NCI-H345 treated with DMSO at 0.1 percent for 48 hours (cell line): ENCODE measurements at regions not wholly inside any gene's neighbourhood (a gene's known extent, or its start where the extent isn't known, plus 50 kb on each side); places are given as distances from the start of the nearest gene placed in this dataset.

Experiments used
- DNase-seq: peaks from one replicate; lab custom pipeline; 2025; ENCODE audit not compliant: unreplicated experiment; lab: John Stamatoyannopoulos, UW

DNA sequence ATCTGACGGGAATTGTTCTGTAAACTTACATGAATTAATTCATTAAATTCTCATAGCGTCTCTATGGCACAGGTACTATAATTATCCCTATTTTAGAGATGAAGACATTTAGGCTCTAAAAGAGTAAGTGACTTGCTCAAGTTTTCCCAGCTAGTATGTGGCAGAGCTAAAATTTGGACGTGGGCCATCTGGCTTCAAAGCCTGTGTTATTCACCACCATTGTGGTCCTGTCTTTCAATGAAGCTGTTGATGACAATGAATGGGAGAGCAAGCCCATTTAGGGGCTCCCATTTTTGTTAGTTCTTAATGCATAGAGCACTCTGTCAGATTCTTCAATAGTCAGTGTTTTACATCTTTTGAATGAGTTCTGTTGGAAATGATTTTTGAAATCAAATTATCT is 236.0 kb upstream of the CD180 start:
- no peak for DNase-seq

DNA sequence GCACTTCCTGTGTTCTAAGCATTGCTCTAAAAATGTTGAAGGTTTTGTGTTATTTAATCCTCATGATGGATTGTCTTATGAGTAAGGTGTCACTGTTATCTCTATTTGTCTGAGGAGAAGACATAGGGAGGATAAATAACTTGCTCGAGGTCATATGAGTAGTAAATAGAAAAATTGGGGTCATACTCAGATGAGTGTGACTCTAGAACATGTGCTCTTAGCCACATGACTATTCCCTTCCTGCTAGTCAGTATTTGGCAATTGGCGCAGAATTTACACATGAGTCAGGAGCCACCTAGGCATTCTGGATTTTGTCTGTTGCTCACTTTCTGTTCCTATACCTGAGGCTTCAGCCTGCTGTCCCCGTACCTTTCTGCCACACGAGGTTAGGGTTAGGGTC is 234.6 kb upstream of the CD180 start:
- no peak for DNase-seq

DNA sequence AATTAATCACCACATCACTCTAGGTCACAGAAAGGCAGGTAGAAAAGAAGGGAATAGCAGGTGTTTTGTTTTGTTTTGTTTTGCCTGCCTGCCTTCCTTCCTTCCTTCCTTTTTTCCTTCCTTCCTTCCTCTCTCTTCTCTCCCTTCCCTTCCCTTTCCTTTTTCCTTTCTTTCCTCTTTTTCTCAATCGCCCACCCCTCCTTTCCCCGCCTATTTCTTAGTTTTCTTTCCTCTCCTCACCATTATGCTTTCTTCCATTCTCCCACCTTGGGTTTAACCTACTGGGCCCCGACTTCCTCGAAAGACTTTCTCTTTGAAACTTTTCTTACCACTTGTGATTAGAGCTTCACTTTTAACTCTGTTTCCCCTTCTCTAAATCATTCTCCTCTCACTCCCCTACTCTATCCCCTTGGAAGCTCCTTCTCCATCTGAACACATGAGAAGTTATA is 231.3 kb upstream of the CD180 start:
- DNase-seq: no peak

DNA sequence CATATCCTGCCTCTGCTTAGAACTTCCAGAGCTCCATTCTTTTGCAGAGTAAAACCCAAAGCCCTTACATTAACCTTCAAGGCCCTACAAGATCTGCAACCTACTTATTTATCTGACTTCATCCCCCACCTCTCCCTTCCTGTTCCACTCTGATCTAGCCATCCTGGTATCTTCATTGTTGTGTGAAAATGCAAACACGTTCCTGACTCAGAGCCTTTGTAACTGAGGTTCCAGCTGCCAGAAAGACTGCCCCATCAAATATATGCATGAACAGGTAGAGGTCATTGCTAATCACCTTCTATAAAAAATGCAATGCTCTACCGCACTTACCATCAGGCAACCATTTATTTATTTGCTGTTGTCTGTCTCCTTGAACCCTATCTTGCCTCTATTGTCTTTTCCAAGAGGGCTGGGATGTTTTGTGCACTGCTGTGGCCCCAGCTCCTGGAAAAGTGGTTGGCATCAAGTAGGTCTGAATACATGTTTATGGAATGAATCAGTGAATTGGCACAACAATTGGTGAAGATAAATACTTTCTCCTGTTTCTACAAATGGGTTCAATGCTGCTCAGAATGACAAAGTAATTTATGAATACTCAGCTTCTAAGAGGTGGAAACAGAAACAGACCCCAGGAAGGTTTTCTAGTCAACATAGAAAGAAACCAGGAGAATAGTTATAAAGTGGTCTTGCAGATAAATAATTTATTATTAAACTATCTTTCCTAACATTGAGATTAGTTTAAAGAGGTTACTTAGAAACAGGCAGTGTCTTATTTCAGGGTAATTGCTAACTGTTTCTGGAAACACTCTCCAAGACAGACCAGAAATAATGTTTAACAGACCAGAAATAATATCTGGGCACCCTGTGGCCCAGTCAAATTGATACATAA is 230.6 kb upstream of the CD180 start:
- DNase-seq: no peak

DNA sequence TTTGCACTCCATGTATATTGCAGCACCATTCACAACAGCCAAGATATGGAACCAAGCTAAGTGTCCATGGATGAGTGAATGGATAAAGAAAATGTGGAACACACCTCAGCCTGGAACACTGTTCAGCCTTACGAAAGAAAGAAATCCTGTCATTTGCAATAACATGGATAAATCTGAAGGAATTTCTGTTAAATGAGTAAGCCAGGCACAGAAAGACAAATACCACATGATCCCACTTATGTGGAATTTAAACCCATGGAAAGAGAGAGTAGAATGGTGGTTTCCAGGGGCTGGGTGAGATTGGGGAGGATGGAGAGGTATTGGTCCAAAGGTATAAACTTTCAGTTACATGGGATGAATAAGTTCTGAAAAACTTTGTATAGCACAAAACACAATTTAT is 228.9 kb upstream of the CD180 start:
- no peak for DNase-seq

DNA sequence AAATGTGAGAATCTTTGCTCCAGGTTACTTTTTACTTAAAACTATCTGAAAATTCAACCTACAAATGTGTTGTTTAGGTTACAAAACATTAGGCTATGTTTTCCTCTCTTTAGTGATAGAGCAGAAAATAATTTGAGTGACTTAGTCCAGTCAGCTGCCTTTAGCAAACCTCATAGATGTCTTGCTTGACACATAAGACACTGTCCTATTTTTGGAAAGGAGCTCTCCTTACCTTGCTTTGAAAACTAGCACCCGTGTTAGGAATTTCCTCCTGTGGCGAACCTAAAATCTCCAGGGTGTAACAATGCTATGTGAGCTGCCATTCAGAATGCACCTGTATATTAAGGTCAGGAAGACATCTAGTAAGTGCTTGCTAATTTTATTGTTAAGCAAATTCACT is 221.2 kb upstream of the CD180 start:
- DNase-seq: no peak

DNA sequence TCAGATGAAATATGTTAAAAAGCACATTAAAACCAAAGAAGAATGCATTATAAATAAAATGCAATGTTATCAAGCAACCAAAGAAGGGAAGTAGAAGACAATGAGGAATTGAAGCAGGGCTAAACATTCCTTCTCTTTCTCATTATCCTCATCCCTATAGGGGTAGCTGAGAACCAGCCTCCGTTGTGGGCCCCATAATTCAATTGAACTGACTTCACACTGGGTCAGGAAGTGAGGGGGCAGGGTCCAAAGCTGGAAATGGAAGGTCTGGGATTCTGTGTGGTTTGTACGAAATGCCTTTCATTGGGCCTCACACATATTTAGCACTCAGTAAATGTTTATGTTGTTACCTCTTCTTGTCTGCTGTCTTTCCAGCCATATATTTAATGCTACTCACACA is 220.4 kb upstream of the CD180 start:
- no peak for DNase-seq

DNA sequence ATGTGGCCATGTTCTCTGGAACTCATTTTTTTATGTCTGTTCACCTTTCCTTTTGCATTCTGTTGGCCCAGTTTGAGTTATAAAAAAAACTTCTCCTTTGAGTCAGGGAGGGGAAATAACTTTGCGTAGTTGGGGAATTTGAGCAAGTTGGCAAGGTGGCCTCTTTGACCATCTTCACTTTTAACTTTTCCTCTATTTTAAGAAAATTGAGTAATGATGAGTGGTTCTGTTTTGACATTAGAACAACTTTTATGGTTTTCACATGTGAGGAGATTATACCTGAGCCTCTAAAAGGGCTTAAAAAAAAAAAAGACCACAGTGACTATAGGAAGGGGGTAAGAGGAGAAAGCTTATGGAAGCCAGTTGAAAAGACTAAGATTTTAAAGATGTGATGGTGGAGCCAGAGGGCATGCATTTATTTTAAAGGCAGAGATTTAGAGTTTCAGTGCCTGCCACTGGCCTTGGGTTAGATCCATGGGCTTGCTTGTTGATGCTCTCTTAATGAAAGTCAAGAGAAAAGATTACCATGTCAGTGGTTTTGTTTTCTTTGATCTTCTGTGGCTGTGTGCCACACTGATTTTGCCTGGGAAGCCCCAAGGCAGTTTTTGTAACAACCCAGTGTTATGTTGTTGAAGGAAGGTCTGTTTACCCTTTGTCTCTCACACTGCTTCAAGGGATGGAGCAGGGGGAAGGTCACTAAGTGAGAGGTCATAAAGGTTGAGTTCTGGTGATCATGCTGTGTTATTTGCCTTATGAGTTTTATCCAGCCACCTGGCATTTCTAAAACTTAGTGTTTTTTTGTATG is 219.7 kb upstream of the CD180 start:
- DNase-seq: no peak

DNA sequence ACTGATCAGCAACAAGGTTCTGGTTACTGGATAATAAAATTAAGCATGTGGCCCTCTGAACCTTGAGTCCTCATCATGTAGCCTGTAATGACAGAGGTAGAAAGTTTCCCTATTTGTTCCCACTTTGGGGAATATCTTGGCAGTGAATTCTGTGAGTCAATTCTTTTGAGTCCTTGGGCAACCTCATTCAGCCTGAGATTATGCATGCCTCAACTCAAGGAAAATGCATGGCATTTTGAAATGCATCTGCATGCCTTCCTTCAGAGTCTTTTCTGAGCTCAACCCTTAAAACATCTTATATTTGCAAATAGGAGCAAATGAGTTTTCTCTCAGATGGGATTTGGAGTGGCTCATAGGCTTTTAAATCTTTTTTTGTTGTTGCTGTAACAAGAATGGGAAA is 218.1 kb upstream of the CD180 start:
- no peak for DNase-seq

DNA sequence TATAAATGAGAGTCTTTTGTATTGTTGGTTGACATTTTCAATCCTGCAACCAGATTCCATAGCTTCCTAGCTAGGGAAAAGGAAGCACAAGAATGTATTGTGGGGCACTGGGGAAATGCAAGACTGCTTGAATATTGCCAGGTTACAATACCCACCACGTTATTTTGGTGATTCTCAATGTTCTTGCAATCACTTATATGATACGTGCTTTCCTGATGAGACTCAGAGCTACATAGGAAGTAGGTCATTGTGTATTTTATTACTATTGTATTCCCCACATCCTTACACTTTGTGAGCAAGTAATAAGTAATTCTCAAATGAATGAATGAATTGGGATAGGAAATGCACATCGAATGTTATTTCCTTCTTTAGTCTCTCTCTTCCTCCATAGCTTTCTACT is 217.1 kb upstream of the CD180 start:
- DNase-seq: no peak

DNA sequence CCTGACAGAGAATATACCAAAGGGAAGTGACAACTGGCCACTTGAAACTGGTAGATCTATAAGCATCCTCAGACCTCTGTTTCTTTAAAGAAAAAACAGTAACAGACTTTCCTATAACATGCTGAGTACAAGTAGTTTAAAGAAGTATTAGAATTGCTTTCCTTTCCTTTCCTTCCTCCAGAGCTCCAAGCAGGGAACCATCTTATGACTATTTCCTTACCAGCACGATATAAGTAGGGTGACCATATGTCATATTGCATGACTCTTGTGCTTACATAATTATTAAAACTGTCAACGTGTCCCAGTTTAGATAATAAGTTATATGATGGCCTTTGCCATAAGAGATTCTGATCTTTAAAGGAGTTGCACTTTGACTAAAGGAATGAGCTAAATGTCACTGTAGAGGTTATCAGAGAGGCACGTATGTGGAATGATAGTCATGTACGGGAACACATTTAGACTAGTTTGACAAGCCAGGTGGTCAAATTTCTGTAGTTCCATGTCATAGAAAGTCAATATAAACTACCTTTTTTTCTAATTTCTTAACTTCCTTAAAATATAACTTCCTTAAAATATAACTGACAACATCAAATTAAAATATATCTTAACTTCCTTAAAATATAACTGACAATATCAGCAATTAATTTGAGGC is 212.7 kb upstream of the CD180 start:
- no peak for DNase-seq

DNA sequence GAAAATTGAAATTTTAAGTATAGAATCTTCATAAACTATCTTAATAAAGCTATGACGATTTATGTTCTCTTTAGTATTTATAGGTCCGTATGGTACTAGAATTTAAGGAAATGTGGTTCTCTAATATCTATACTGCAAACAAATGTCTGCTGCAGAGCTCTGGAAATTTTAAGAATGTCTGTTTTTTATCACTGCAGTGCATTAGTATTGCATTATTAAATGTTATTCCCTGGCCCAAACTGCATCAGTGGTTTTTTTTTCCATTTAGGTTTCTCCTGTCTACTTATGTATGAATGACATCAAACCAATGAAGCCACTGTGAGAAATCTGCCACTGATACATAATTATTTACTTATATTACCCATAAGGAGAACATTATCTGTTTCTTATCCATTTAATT is 211.4 kb upstream of the CD180 start:
- no peak for DNase-seq

DNA sequence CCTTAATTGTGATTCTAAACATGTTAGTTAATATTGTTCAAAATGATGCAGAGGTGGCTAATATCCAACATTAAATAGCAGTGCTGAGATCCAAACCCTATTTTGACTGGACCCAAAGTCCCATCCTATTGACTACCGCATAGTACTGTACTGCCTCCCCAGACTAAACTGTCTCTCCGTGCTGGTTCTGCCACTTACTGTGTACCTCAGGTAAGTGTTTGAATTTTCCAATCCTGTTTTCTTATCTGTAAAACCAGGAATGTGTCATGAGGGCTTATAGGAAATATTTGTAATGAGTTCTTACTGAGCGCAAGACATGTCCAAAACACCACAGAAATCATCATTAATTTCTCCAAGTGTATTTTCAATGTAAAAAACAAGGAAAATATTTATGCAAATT is 209.2 kb upstream of the CD180 start:
- DNase-seq: no peak

DNA sequence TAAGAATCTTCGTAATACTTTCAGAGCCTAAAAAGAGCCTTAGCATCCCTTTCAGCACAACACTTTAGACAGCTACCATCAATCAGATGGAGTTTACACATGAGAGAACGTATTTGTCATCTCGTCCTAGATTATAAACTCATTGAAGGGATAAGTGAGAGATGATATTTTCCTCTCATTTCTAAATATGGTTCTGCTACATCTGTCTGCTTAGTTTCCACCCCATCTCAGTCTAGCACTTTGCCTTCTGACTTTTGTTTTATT is 208.4 kb upstream of the CD180 start:
- DNase-seq: no peak

DNA sequence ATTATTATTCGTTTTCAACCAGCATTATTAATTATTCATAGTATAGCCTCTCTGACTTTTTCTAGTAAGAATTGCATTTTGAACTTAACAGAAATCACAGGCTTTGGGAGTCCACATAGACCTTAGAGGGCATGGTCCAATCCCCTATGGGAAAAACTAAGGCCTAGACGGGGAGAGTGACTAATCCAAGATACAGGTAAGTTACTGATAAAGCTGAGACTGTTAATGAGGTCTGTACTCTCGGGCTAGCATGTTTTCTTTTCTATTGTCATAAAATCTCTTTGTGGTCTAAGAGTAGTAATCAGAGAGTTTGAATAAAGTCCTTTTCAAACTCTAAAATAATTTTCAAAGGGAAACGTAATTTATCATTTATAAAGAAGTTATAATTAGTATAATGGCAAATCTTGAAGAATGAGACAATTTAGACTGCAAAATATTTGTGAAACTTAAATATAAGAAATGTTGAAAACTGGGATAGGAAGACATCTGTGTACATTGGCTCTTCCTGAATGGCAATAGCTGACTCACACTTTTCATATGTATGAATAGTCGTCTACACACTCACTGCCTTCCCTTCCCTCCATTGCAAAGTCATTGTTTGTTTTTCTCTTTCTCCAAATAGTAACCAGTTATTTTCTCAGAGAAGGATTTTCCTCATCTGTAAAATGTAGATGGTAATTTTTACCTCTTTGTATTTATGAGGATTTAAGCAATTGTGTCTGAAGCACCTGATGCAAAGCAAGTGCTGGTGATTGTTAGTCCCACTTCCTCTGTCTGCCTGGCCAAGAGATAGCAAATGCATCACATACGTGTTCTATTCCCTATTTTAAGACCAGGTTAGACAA is 207.9 kb upstream of the CD180 start:
- DNase-seq: no peak

DNA sequence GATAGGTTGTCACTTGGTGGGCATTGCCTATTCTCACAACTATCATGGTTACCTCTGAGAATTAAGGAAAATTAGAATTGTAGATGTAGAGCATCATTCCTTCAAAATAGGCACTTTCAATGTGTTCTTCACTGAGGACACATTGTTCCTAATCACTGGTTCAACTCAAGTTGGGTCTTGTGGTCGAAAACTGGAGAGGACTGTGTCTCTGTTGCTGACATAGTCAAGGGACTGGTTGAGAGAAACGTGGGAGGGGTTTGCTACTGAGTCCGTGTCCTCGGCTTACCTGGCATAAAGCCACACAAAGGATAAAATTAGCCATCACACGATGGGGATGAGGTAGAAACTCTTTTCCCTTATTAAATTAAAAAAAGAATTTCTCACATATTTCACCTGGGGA is 205.9 kb upstream of the CD180 start:
- no peak for DNase-seq

DNA sequence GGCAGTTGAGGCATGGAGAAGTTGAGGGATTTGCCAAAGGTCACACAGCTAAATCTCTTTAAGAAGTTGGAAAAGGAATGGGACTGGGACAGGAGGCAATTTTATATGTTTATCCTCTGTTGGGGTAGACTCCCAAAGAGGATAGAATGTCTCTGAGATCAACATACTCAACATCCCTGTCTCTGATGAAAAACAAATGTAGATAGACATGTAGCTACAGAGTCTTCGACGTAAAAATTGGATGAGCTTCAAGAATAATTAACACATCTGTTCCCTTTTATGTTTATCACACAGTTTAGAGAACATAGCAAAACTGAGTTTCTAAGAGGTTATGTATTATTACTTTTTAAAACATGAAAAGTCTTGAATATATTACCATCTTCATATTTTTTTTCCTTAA is 204.6 kb upstream of the CD180 start:
- no peak for DNase-seq

DNA sequence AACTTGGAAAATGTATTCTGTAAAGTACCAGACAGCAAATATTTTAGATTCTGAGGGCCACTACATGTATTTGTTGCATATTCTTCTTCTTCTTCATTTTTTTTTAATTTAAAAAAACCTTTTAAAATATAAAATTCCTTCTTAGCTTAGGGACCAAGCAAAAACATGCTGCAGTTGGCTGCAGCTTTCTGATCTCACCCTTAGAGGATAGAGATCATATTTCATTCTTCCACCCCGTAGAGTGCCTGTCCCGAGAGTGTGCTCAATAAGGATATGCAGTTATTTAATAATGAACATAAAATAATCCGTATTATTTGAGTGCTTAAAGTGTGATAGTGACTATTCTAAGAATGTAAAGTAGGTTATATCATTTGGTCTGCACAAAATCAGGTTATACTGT is 204.2 kb upstream of the CD180 start:
- no peak for DNase-seq

DNA sequence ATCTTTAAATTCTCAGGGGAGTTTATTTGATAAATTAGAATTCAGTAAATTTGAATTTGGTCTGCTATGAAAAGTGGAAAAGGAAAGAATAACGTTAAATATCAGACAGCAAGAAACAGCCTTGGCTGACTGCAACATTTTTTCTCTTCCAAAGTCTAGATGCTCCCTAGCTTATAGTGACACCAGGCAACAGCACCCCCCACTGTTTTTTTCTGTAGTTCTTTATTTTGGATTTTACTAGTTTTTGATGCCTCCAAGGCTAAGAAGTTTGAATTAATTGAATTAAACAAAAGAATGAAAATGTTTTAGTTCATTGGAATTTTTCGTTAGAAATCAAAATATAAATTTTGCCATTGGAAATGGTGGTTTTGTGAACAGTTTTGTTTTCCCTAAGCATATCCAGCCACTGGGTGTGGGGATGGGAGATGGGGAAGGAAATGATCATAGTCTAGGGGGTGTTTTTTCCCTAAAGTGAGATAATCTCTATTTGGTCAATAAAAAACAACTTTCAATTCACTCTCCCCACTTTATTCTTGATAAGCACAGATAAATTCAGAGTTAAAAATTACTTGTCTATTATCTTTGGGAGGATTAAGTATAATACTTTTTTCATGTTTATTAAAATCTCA is 199.3 kb upstream of the CD180 start:
- DNase-seq: no peak

DNA sequence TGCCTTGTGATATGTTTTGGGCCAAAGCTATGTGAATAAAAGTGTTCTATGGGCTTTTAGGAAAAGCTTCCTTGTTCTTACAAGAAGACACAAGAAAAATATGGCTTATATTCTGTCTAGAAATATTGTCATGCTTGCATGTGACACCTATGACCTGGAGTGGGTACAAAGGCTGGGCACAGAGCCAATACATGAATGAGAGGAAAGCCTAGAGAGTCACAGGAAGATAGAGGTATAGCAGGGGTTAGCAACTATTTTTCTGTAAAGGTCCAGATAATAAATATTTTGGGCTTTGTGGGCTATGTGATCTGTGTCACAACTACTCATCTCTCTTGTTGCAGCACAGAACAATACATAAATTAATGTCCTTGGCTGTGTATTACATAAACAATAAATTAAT is 196.6 kb upstream of the CD180 start:
- no peak for DNase-seq

DNA sequence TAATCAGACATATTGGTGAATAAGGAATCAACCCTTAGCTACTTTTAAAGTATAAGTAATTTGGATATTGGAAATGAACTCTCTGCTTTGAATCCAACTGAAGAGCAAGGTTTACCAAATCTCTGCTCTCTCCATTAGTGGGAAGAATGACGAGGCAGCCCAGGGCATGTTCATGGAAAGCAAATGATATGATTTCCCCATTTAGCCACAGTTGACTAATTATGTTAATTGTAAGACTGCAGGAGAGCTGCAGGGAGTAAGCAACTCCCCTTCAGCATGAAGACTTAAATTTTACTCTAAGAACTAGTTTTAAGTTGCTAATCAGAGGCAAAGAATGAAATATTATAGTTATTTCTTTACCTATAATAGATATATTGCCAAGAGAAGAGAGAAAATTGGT is 194.3 kb upstream of the CD180 start:
- DNase-seq: no peak
